HG03108 (cell line): ENCODE measurements at regions not wholly inside any gene's neighbourhood (a gene's known extent, or its start where the extent isn't known, plus 50 kb on each side); places are given as distances from the start of the nearest gene placed in this dataset.
A peak's percentile ranks its signal among the peaks of the same experiment; 100 is the strongest.

ENCODE experiments used
- ATAC-seq: cut with Tn5 transposase; IDR thresholded peaks from one replicate; pipeline ENCODE4 v1.9.1; 2021; ENCODE audit warnings: moderate library complexity; ENCODE audit not compliant: unreplicated experiment

DNA sequence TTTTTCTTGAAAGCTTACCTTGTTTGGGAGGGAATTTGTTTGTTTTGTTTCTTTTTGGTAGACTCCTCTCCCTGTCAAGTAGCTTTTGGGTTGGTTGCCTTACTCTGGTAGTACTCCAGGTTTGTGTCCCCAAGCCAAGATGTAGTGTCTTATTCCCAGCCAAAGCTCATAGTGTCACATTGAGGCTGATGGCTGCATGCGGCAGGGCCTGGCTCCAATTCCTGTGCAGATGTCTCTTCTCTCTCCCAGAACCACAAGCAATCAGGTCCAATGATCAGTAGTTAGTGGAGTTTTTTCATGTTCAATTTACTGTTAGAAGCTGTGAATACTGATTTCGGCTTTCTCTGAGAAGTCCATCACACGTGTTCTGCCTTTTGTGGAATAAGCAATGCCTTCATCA lies 221.1 kb upstream of the THBS1 start:
- no peak for ATAC-seq

DNA sequence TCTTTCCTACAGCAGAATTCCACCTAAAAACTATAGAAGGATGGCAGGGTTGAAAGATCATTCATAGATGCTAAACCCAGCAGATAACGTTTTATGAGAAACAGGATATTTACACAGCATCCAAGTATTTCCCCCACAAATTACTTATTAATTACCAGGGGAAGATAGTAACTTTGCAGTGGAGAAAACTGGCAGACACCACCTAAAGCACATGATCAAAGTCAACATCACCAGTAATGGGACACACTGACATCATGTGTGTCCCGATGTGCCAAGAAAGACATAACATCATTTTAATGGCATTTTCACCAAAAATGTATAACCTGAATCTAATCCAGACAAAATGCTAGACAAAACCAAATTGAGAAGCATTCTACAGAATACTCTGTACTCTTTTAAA lies 220.4 kb upstream of the THBS1 start:
- no peak for ATAC-seq

DNA sequence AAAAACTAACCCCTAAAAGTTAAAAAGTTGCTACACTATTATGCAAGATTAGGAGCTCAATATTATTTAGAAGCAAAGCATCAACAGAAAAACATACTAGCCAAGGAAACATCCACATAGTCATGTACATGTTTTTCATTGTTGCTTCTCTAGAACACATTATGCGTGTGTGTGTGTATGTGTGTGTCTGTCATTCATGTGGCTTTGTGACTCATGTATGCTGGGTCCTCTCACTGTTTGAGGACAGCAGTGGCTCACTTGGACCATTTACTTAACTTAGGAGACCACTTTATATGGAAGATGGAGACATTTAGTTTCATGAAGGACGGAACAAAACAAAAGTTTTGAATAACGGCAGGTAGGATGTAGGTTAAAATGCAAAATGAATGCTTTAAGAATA lies 219.4 kb upstream of the THBS1 start:
- no peak for ATAC-seq

DNA sequence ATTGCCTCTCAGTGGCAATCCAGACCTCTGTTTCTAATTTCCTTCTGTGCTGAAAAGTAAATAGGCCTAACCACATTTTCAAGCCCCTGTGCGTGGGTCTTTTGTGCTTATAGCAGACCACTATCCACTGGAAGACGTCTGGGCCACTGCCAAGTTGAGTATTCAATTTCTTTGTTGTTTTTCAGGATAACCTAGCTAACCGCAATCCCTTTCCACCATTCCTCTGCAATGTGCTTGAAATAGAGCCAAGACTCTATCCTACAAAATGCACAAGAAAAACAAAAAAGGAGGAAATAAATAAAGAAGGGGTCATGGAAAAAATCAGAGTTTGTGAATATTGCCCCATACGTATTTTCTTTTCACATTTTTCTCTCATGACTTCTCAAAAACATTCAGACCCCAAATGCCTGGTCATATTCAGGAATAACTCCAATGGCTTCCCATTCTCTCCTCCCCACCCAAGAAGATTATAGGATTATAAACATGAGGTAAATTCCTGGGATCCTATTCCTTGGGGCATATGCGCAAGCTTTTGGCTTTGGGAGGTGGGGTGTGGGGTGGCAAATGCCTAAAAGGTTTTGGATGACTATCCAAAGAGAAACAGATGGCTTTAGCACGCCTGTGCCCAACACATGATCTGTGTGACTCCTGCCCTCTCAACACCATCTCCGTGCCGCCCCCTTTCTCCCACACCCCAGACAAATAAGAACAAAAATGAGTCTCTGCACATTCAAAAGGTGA lies 217.9 kb upstream of the THBS1 start:
- ATAC-seq = no peak

DNA sequence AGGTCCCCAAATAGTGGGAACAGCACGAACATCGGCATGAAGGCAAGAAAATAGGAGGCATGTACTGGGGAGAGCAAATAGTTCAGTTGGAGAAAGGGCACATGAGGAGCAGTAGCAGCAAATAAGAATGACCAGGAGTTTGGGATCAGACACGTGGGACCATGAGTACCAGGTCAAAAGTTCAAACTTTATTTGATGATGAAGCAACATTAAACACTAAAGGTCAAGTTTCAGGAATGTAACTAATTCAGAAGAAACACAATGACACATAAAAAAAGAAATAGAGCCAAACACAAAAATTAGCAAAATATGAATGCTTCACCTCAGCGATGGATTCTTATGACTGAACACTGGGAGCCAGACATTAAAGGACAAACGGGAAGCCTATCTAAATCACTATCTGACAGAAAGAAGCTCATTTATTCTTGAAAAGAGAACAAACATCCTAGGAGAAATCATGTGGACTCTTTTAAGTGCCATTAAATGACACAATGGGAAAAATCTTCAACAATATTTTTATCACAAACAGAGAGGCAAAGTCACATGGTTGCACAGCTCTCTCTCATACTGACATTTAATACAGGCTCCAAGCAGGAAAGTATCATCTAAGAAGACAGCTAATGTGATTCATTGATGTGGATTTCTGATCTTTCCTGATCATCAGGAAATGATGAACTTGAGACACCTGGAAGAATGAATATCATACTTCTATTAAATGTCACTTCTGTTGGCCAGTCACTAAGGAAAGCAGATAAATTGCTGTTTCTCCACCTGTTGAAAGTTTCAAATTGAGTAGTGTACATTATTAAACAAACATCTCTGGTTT lies 216.9 kb upstream of the THBS1 start:
- no peak for ATAC-seq

DNA sequence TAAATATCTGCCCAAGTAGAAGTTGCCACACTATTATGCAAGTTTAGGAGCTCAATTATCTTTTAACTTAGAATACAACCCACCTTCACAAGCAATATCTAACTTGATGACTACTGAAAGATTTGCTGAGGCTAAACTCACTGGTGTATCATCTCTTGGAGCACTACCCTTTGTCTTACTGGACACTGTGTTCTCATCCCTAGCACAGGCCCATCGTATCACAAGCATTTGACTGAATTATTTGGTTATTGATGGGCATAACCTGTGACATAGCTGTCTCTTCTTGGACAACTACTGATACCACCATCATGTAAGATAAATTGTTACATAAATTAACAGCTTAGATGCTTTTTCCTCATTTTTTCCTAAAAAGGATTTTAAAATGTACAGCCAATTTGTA lies 216.2 kb upstream of the THBS1 start:
- ATAC-seq = no peak

DNA sequence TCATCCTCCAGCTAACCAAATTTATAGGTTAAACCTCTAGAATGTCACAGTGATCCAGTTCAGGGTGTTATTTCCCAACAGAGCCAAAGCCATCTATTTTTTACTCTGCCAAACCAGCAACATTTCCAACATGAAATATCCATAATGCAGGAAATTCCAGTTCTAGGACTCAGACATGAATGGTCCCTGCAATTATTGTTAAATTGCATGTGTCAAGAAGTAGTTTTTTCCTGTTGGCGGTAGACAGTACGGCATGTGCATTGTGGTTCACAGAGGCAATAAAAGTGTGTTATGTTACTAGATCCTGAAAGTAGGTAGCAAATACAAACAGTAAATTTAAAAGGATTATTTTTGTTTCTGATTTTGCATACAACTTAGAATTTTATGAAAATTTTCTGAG lies 215.7 kb upstream of the THBS1 start:
- no peak for ATAC-seq

DNA sequence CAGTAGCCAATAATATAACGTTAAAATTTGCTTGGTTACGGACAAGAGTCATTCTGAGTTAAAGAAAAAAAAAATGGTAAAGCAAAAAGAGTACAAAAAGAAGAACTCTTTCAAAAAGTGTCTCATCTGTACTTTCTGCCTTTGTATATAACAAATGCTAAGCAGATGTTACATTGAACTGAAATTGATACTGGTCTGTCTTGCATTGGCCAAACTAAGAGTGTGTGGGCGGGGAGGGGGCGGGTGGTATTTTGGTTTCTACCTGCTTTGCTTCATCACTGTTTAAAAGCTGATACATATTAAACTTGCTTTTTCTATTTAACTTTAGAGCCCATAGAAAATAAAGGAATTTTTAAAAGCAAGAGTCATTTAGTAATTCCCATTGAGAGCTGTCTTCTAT lies 215.0 kb upstream of the THBS1 start:
- no peak for ATAC-seq

DNA sequence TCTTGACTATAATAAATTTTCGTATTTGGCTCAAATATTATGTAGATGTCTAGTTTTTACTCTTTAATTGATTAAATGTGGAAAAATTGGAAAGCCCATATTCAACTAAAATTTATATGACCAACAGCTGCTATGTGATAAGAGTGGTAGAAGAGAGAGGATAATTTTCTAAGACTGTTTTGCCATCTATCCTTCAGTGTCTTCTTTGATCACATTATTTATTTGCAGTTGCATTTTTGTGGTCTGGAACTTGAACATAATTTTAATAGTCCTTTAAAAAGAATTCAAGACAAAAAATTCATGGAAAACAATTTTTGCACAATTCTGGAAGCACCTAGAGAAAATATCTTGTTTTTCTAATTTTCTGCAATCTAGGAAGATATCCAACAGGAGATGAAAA lies 213.3 kb upstream of the THBS1 start:
- ATAC-seq = no peak

DNA sequence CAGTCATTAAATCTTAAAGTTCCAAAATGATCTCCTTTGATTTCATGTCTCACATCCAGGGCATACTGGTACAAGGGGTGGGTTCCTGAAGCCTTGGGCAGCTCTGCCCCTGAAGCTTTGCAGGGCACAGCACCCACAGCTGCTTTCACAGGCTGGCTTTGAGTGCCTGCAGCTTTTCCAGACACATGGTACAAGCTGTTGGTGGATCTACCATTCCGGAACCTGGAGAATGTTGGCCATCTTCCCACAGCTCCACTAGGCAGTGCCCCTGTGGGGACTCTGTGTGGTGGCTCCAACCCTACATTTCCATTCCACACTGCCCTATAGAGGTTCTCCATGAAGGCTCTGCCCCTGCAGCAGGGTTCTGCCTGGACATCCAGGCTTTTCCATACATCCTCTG lies 211.1 kb upstream of the THBS1 start:
- ATAC-seq = no peak

DNA sequence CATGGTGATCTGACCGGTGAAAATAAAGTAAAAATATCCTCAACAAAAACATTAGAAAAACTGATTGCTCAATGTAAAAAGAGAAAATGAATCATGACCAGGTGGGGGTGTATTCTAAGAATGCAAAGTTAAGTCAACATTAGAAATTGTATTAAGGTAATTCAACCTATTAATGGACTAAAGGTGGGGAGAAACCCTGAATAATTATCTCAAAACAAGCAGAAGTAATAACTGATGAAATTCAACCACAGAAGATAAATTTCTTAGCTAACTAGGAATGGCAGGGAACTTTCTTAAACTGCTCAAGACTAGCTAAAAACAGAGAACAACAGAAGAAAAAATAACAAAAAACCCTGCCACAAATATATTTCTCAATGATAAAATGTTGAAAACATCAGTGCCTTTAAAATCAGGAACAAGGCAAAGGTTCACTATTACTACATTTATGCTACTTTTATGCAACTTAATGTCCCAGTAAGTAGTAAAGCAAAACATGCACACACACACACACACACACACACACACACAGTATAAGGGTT lies 204.4 kb upstream of the THBS1 start:
- ATAC-seq = no peak

DNA sequence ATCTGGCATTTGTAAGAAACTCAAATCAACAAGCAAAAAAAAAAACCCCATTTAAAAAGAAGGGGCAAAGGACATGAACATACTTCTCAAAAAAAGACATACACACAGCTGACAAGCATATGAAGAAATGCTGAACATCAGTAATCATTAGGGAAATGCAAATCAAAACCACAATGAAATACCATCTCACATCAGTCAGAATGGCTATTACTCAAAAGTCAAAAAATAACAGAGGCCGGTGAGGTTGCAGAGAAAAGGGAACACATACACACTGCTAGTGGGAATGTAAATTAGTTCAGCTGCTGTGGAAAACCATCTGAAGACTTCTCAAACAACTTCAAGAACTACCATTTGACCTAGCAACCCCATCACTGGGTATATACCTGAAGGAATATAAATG lies 199.4 kb upstream of the THBS1 start:
- ATAC-seq = peak; percentile 67

DNA sequence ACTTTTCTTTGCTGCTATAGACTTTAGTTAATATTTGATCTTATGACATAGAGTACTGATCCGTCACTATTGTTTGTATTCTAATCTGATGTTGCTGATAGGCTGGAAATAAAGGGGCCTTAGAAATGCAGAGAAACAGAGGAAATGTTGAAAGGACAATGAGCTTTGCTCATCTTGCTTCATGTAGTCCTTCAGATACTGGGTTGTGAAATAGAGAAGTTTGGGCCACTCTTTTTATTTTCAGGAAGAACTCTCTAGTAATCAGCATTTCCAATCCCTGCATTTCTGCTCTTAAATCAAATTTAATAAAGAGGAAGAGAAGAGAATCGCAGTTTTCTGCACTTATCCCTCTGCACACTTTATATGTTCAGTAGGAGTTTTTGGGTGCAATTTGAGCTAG lies 192.8 kb upstream of the THBS1 start:
- ATAC-seq = no peak

DNA sequence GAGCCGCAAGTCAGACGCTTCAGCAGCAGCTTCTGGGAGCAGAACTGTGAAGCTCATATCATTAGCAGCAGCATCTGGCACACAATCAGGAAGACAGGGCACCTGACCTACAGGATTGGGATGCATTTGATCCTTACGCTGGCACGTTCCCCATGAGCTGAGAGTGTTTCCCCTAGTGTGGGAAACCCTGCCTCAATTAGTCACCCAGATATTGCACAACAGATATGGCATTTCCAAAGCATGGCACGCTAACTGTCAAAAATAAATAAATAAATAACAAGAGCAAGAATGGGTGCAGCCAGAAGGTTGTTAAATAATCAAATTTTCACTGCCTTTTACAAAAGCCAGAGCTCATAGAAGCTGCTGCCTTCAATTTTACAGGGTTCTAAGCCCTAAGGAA lies 189.6 kb upstream of the THBS1 start:
- no peak for ATAC-seq

DNA sequence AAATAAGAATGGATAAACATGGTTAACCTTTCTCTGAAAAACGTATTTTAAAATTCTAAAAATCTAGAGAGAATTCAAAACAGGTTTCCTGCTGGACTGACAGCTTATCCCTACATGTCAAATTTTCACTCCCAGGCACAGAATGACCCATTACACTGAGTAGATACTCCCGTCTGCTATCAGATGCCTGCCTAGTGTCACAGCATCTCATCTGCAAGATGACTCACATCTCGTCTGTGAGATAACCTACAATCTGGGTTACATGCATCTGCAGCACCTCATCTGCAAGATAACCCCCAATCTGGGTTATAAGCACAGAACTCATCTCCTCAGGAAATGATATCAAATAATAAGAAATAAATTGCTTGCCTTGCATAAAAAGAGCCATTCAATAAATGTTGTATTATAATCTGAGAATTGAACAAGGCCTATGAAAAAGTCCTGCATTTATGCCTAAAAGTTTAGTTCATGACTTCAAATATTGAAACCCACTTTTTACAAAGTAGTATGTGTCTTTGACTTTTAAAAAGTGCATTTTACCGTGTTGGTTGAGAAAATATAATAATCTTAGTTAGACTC lies 188.3 kb upstream of the THBS1 start:
- no peak for ATAC-seq

DNA sequence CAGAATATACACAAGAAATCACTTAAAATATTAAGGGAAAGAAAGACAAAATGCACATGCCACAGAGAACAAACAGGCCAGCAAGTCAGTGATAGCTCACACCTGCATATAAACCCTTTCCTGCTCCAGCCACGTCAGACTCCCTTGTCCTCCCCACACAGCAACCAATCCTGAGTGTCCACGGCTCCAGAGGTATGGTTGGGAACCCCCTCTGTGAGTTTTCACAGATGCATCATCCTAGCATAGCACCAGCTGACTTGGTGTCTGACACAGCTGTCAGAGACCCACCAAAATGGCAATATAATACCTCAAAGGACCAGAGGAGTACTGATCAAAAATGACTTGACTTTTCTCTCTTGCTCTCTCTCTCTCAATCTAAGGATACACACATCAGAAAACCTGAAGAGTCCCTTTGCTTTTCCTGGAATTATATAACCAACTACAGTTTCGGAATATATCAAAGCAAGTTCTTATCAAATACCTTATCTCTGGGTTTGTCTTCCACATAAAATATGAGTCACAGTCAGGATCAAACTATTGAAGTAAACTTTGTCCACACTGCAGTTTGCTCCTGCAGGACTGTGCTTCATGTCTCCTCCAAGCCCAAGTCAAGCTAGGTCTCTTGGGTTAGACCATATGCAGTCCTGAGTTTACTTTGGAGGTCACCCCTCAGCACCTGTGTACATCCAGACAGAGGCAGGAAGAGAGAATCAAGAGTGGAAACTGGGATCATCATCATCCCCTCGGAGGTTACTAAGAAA lies 187.1 kb upstream of the THBS1 start:
- no peak for ATAC-seq

DNA sequence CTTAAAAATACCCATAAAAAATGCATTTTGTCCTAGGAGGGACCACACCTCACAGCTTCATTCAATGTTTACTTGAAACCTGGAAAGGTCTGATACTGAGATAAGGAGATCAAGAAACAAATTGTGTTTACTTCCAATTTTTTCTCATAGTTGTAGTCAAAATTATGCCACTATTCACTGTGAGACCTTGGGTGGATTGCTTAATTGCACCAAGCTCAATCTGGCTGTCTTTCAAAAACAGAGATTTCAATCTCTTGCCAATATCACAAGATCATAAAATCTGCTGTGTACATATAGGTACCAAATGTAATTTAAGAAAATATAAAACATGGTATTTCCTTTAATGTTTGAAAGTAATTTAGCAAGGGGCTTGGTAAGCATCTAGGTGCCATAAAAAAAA lies 186.4 kb upstream of the THBS1 start:
- ATAC-seq = no peak

DNA sequence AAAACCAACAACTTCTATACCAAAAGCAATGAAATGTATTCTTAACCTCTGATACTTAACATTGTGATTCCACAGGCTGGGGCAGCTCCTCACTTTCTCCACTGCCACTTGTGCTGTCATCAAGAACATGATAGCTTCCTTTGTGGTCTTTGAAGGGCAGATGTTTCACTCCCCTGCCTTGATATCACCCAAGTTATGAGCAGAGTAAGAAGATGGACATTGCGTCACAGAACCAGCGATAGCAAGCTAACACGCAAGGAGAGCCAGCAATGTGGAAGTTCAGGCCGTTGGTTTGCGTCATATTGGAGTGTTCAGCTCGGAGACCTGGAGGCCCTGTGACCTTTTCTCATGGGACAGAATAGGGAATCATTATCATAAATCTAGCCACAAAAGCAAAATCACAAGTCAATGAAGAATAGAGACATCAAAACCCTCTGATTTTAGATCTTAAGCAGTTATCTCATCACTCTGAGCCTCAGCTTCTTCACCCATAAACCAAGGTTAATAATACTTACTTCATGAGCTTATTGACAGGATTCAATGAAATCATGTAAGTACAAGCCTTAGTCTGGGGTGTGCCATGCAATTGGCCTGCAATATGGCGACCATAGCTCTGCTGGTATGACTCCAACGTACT lies 183.8 kb upstream of the THBS1 start:
- ATAC-seq = no peak

DNA sequence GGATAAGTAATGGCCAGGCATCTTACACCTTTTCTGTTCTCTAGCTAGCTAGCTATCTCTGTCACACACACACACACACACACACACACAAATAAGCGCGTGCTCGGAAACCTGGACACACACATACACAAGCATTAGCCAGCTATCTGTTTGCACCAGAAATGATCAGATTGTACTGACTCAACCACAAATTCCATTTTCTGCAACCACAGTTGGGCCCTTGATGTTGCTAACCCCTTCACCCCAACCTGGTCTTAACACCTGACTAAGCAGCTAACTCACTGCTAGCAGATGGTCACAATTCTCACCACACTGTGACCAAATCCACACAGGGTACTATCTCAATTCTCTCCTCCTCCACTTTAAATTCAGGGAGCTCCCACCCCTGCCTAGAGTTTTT lies 183.0 kb upstream of the THBS1 start:
- ATAC-seq = no peak

DNA sequence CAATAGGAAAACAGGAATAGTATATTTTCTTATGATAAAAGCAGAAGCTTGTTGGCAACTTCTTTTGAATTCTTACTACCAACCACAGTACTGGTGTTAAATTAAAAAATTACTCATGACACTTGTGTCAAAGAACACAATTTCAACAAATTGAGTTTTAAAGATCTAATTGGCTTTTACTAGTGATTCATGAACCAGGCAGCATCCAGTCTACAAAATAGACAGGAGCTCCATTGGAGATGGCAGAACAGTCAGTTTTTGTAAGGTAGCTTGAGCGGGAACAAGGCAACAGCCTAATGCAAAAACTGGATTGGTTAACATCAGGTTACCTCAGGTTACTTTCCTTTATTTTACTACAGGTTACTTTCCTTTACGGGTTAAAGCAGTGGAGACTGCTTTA lies 181.3 kb upstream of the THBS1 start:
- ATAC-seq = no peak

DNA sequence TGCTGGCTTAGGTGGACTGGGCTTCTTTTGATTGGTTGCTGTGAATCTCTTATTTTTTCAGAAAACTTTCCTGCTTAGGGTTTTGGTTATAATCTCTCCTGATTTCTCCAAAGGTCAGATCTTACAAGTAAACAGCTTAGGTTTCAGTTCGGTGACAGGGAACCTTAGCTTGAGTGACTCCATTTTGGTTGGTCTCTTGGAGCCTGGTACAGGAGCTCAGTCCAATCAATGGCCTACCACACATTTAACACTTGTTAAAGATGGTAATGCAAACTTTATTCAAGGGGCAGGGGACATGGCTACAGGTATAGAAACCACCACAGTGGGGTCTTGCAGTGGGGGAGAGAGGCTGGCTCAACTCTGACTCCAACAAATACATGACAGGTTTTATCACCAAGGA lies 180.9 kb upstream of the THBS1 start:
- no peak for ATAC-seq
